ENCODE measurements at regions not wholly inside any gene's neighbourhood (a gene's known extent, or its start where the extent isn't known, plus 50 kb on each side); places are given as distances from the start of the nearest gene placed in this dataset.
A peak's percentile ranks its signal among the peaks of the same experiment; 100 is the strongest.

GRCh38 chr2:71864085-71864484 is 283.6 kb downstream of the CYP26B1 start:
- DNase-seq (ENCODE audit: low spot score), result no peak

GRCh38 chr2:71863396-71863795 is 284.3 kb downstream of the CYP26B1 start:
- DNase-seq (ENCODE audit: low spot score), result no peak

GRCh38 chr2:71862921-71863320 is 284.7 kb downstream of the CYP26B1 start:
- no peak for DNase-seq (ENCODE audit: low spot score)

- no peak for DNase-seq (ENCODE audit: low spot score)
These were observed 286.2 kb downstream of the CYP26B1 start for GRCh38 chr2:71861186-71862160.

GRCh38 chr2:71860381-71860926 is 287.2 kb downstream of the CYP26B1 start:
- no peak for DNase-seq (ENCODE audit: low spot score)

GRCh38 chr2:71859211-71859847 is 288.3 kb downstream of the CYP26B1 start:
- no peak for DNase-seq (ENCODE audit: low spot score)

GRCh38 chr2:71858071-71858470 is 289.6 kb downstream of the CYP26B1 start:
- no peak for DNase-seq (ENCODE audit: low spot score)

GRCh38 chr2:71857636-71858035 is 290.0 kb downstream of the CYP26B1 start:
- DNase-seq (ENCODE audit: low spot score), result no peak

- no peak for DNase-seq (ENCODE audit: low spot score)
These were observed 290.7 kb downstream of the CYP26B1 start for GRCh38 chr2:71856773-71857525.

- no peak for DNase-seq (ENCODE audit: low spot score)
These were observed 293.8 kb downstream of the CYP26B1 start for GRCh38 chr2:71853858-71854257.

GRCh38 chr2:71852141-71852711 is 295.4 kb downstream of the CYP26B1 start:
- DNase-seq (ENCODE audit: low spot score), result no peak

- no peak for DNase-seq (ENCODE audit: low spot score)
These were observed 296.4 kb downstream of the CYP26B1 start for GRCh38 chr2:71851094-71851750.

GRCh38 chr2:71850306-71850801 is 297.3 kb downstream of the CYP26B1 start:
- DNase-seq (ENCODE audit: low spot score), result no peak

GRCh38 chr2:71849607-71850305 is 297.9 kb downstream of the CYP26B1 start:
- DNase-seq (ENCODE audit: low spot score), result no peak

- DNase-seq (ENCODE audit: low spot score), result no peak
These were observed 298.6 kb downstream of the CYP26B1 start for GRCh38 chr2:71849111-71849510.

- DNase-seq (ENCODE audit: low spot score), result peak; percentile 36
These were observed 300.9 kb downstream of the CYP26B1 start for GRCh38 chr2:71846669-71847291.

GRCh38 chr2:71846072-71846471 is 301.6 kb downstream of the CYP26B1 start:
- no peak for DNase-seq (ENCODE audit: low spot score)

GRCh38 chr2:71844967-71845366 is 302.7 kb downstream of the CYP26B1 start:
- DNase-seq (ENCODE audit: low spot score), result no peak

- peak; percentile 69 for DNase-seq (ENCODE audit: low spot score)
These were observed 304.2 kb downstream of the CYP26B1 start for GRCh38 chr2:71843391-71843850.

GRCh38 chr2:71842744-71843143 is 304.9 kb downstream of the CYP26B1 start:
- no peak for DNase-seq (ENCODE audit: low spot score)
